Astrocyte of the hippocampus (primary cell): ENCODE measurements at regions not wholly inside any gene's neighbourhood (a gene's known extent, or its start where the extent isn't known, plus 50 kb on each side); places are given as distances from the start of the nearest gene placed in this dataset.
A peak's percentile ranks its signal among the peaks of the same experiment; 100 is the strongest.

Experiments
- DNase-seq: peaks from one replicate; pipeline ENCODE4 v3.0.0; 2011; ENCODE audit warnings: low read depth, low spot score

- DNase-seq: peak; percentile 31
Observed at GRCh38 chr6:170232186-170233002, 58.5 kb downstream of the DLL1 start.

GRCh38 chr6:170231293-170232185 lies 59.3 kb downstream of the DLL1 start:
- peak; percentile 57 for DNase-seq

- DNase-seq: no peak
Observed at GRCh38 chr6:170230520-170231292, 60.2 kb downstream of the DLL1 start.

- DNase-seq: no peak
Observed at GRCh38 chr6:170229851-170230519, 60.9 kb downstream of the DLL1 start.

GRCh38 chr6:170229396-170229795 lies 61.5 kb downstream of the DLL1 start:
- no peak for DNase-seq

- DNase-seq: no peak
Observed at GRCh38 chr6:170228946-170229310, 62.0 kb downstream of the DLL1 start.

GRCh38 chr6:170227996-170228945 lies 62.6 kb downstream of the DLL1 start:
- no peak for DNase-seq

GRCh38 chr6:170227521-170227983 lies 63.3 kb downstream of the DLL1 start:
- peak; percentile 85 for DNase-seq

- DNase-seq: no peak
Observed at GRCh38 chr6:170226647-170227046, 64.2 kb downstream of the DLL1 start.

GRCh38 chr6:170225852-170226417 lies 64.9 kb downstream of the DLL1 start:
- DNase-seq: no peak

- DNase-seq: peak; percentile 79
Observed at GRCh38 chr6:170224694-170225660, 65.9 kb downstream of the DLL1 start.

GRCh38 chr6:170223718-170224693 lies 66.9 kb downstream of the DLL1 start:
- DNase-seq: no peak

- DNase-seq: peak; percentile 77
Observed at GRCh38 chr6:170222498-170223471, 68.1 kb downstream of the DLL1 start.

GRCh38 chr6:170221753-170222400 lies 69.0 kb downstream of the DLL1 start:
- no peak for DNase-seq

- DNase-seq: no peak
Observed at GRCh38 chr6:170221052-170221752, 69.7 kb downstream of the DLL1 start.
